HCT116 (cell line): ENCODE measurements at regions not wholly inside any gene's neighbourhood (a gene's known extent, or its start where the extent isn't known, plus 50 kb on each side); places are given as distances from the start of the nearest gene placed in this dataset.

Source experiments
- ATAC-seq: fragments of 200-7000 bp; cut with Tn5 transposase; 2 replicates; pipeline ENCODE4 v1.9.1; 2020; ENCODE audit warnings: mild to moderate bottlenecking, moderate library complexity
- BruUV-seq: library from RNA; stranded (reverse); fragments of 400-500 nt; replicated peaks from 2 replicates; lab custom pipeline; 2021; lab: Mats Ljungman, UMichigan
- CTCF ChIA-PET: fragments of 300-600 bp; sonication (Branson Sonifier 250); formaldehyde crosslinking; loops from one replicate; lab custom pipeline; 2021; ENCODE audit warnings: antibody characterized with exemption; lab: Charles Lee
- POLR2A ChIA-PET: fragments of 300-600, 350-600 bp; sonication (Branson Sonifier 250); formaldehyde crosslinking; loops from one replicate; lab custom pipeline; 2021; ENCODE audit warnings: antibody characterized with exemption; lab: Charles Lee
- RAD21 ChIA-PET, 2 experiments: fragments of 300-600 bp; sonication (Branson Sonifier 250); formaldehyde crosslinking; loops; one replicate each; lab custom pipeline; 2023; ENCODE audit warnings: low total read pairs in 2 of 2; ENCODE audit not compliant: uncharacterized antibody in 2 of 2, unreplicated experiment in 2 of 2, low non-redundant PET in 1 of 2; lab: Charles Lee
- DNase-seq: peaks from one replicate; pipeline ENCODE4 v3.0.0-alpha.2; 2010; ENCODE audit warnings: low read depth, low spot score
- H2AFZ ChIP-seq: fragments of 200-600 bp; shearing (Covaris generic), sonication (generic); 2 replicates; pipeline ENCODE4 v1.6.1; 2017; ENCODE audit warnings: low read depth, mixed run types, mixed read lengths, antibody characterized with exemption, low read length; ENCODE audit not compliant: poor library complexity, severe bottlenecking
- H3K27ac ChIP-seq: 2 replicates; pipeline ENCODE4 v1.5.1; 2012; ENCODE audit warnings: low read depth, low read length
- H3K27me3 ChIP-seq: fragments of 200-600 bp; sonication (generic); 2 replicates; pipeline ENCODE4 v1.6.1; 2016; ENCODE audit warnings: mixed run types, low read length, mixed read lengths; ENCODE audit not compliant: insufficient read depth
- H3K36me3 ChIP-seq, 2 experiments: fragments of 200-500 bp in 1 of 2; fragments of 200-600 bp in 1 of 2; sonication (Bioruptor generic) in 1 of 2; sonication (generic) in 1 of 2; 2 replicates each; pipeline versions ENCODE4 v1.5.1 to v1.6.1; 2014 to 2016; ENCODE audit warnings: low read length in 2 of 2, inconsistent platforms in 1 of 2, mixed read lengths in 1 of 2, mixed run types in 1 of 2; ENCODE audit not compliant: insufficient read depth in 2 of 2, control insufficient read depth in 1 of 2
- H3K4me1 ChIP-seq, 2 experiments: fragments of 200-600 bp in 1 of 2; sonication (generic) in 1 of 2; 2 replicates each; pipeline versions ENCODE4 v1.5.1 to v1.6.1; 2012 to 2017; ENCODE audit warnings: low read length in 2 of 2, inconsistent platforms in 1 of 2, mild to moderate bottlenecking in 1 of 2, mixed read lengths in 1 of 2, mixed run types in 1 of 2, moderate library complexity in 1 of 2; ENCODE audit not compliant: insufficient read depth in 2 of 2, control insufficient read depth in 1 of 2
- H3K4me2 ChIP-seq: fragments of 200-600 bp; sonication (generic); 2 replicates; pipeline ENCODE4 v1.6.1; 2017; ENCODE audit warnings: mixed run types, low read length, mixed read lengths
- H3K4me3 ChIP-seq, 2 experiments: fragments of 200-600 bp in 1 of 2; sonication (generic) in 1 of 2; replicated peaks in 1 of 2; 2 replicates each; pipeline ENCODE4 v1.5.1; 2011 to 2016; ENCODE audit warnings: low read length in 2 of 2, control low read depth in 1 of 2, low read depth in 1 of 2, mild to moderate bottlenecking in 1 of 2, mixed read lengths in 1 of 2, mixed run types in 1 of 2
- H3K79me2 ChIP-seq: fragments of 200-600 bp; sonication (generic); 2 replicates; pipeline ENCODE4 v1.6.1; 2017; ENCODE audit warnings: mild to moderate bottlenecking, mixed run types, low read length, moderate library complexity, mixed read lengths; ENCODE audit not compliant: insufficient read depth
- H3K9ac ChIP-seq: fragments of 200-600 bp; sonication (generic); 2 replicates; pipeline ENCODE4 v1.6.1; 2016; ENCODE audit warnings: low read length, mixed read lengths
- H3K9me2 ChIP-seq: fragments of 200-600 bp; sonication (generic), shearing (Covaris generic); 2 replicates; pipeline ENCODE4 v1.6.1; 2017; ENCODE audit warnings: mixed run types, mild to moderate bottlenecking, moderate library complexity; ENCODE audit not compliant: insufficient read depth
- H3K9me3 ChIP-seq, 2 experiments: fragments of 200-500 bp in 1 of 2; fragments of 200-600 bp in 1 of 2; sonication (Bioruptor generic) in 1 of 2; sonication (generic) in 1 of 2; 2 replicates each; pipeline ENCODE4 v1.6.1; 2014 to 2017; ENCODE audit warnings: low read length in 2 of 2, mixed read lengths in 2 of 2, inconsistent platforms in 1 of 2, low read depth in 1 of 2, mild to moderate bottlenecking in 1 of 2, mixed run types in 1 of 2, moderate library complexity in 1 of 2; ENCODE audit not compliant: control insufficient read depth in 1 of 2, insufficient read depth in 1 of 2
- H4K20me1 ChIP-seq: fragments of 200-600 bp; sonication (generic), shearing (Covaris generic); 2 replicates; pipeline ENCODE4 v1.6.1; 2017; ENCODE audit warnings: mixed run types, mild to moderate bottlenecking, moderate library complexity; ENCODE audit not compliant: insufficient read depth
- CEBPB ChIP-seq: IDR thresholded peaks from 2 replicates; pipeline ENCODE4 v1.6.1; 2012; ENCODE audit warnings: low read depth
- EZH2phosphoT487 ChIP-seq: fragments of 200-600 bp; IDR thresholded peaks from 2 replicates; pipeline ENCODE4 v1.6.1; 2018; ENCODE audit warnings: antibody characterized with exemption, borderline replicate concordance
- JUND ChIP-seq: IDR thresholded peaks from 2 replicates; pipeline ENCODE4 v1.6.1; 2012
- MAX ChIP-seq: IDR thresholded peaks from 2 replicates; pipeline ENCODE4 v1.6.1; 2012
- POLR2A ChIP-seq: IDR thresholded peaks from 2 replicates; pipeline ENCODE4 v1.7.0; 2011; ENCODE audit warnings: borderline replicate concordance; ENCODE audit not compliant: insufficient read depth, insufficient read length; ENCODE audit errors: extremely low read depth
- REST ChIP-seq: IDR thresholded peaks from 2 replicates; pipeline ENCODE4 v1.6.1; 2012; ENCODE audit warnings: low read depth
- SIN3A ChIP-seq: IDR thresholded peaks from 2 replicates; pipeline ENCODE4 v1.6.1; 2012; ENCODE audit warnings: low read depth
- SRF ChIP-seq: IDR thresholded peaks from 2 replicates; pipeline ENCODE4 v1.6.1; 2012; ENCODE audit warnings: low read depth
- YY1 ChIP-seq: IDR thresholded peaks from 2 replicates; pipeline ENCODE4 v1.6.1; 2011; ENCODE audit warnings: low read length, low read depth, moderate library complexity, mild to moderate bottlenecking; ENCODE audit not compliant: insufficient replicate concordance; ENCODE audit errors: extremely low read depth
- ZFX ChIP-seq: fragments of 450-650 bp; IDR thresholded peaks from 2 replicates; pipeline ENCODE4 v1.6.1; 2017
- intact Hi-C: fragments of 100-400 bp; cut with micrococcal nuclease; formaldehyde crosslinking; loops from 2 replicates; pipeline ENCODE4 v1.10.0; 2022

GRCh38 chrY:8677336-8677935 lies 659.8 kb upstream of the TSPY4 start:
- no peaks in the 10 kb centered on the region for H3K9me2 ChIP-seq
- H3K36me3 ChIP-seq, result no peaks in the 10 kb centered on the region
- H4K20me1 ChIP-seq, result no peaks in the 10 kb centered on the region
- no peaks in the 10 kb centered on the region for H3K9me3 ChIP-seq
- no peak overlapping the region for H3K9ac ChIP-seq
- no peaks in the 10 kb centered on the region for H3K27me3 ChIP-seq
- CTCF ChIA-PET, result no interaction called here
- RAD21 ChIA-PET, result no interaction called here
- POLR2A ChIA-PET, result no interaction called here
- TF ChIP-seq POLR2A (no peak), MAX (no peak), REST (no peak), EZH2phosphoT487 (no peak), SRF (no peak), CEBPB (no peak)
- intact Hi-C loops, result no loop called here
- DNase-seq (no peak), ATAC-seq (no peak)
- no peak overlapping the region for H3K27ac ChIP-seq
- no peak overlapping the region for H3K4me2 ChIP-seq
- BruUV-seq, result no TSS peak
- H3K4me3 ChIP-seq, result no peak overlapping the region
- no peaks in the 10 kb centered on the region for H3K4me1 ChIP-seq
- H2AFZ ChIP-seq, result no peak overlapping the region
- H3K79me2 ChIP-seq, result no peaks in the 10 kb centered on the region

GRCh38 chrY:8687154-8687553 lies 650.1 kb upstream of the TSPY4 start:
- no peaks in the 10 kb centered on the region for H4K20me1 ChIP-seq
- H2AFZ ChIP-seq, result no peak overlapping the region
- DNase-seq (no peak), ATAC-seq (no peak)
- no peaks in the 10 kb centered on the region for H3K79me2 ChIP-seq
- H3K9ac ChIP-seq, result no peak overlapping the region
- H3K27ac ChIP-seq, result no peak overlapping the region
- H3K4me3 ChIP-seq, result no peak overlapping the region
- intact Hi-C loops, result no loop called here
- ChIA-PET POLR2A (no interaction called here), CTCF (no interaction called here), RAD21 (no interaction called here)
- H3K4me1 ChIP-seq, result no peaks in the 10 kb centered on the region
- no peak overlapping the region for H3K4me2 ChIP-seq
- H3K9me2 ChIP-seq, result no peaks in the 10 kb centered on the region
- no peaks in the 10 kb centered on the region for H3K36me3 ChIP-seq
- TF ChIP-seq JUND (no peak), SIN3A (no peak), ZFX (no peak), EZH2phosphoT487 (no peak), YY1 (no peak), MAX (no peak)
- no peaks in the 10 kb centered on the region for H3K9me3 ChIP-seq
- BruUV-seq, result no TSS peak
- no peaks in the 10 kb centered on the region for H3K27me3 ChIP-seq
